H1 (cell line): ENCODE measurements at regions not wholly inside any gene's neighbourhood (a gene's known extent, or its start where the extent isn't known, plus 50 kb on each side); places are given as distances from the start of the nearest gene placed in this dataset.

Experiments used
- EZH2 ChIP-seq: fragments of 200-600 bp; sonication (generic); IDR thresholded peaks from 2 replicates; pipeline ENCODE4 v1.7.1; 2012; ENCODE audit warnings: low read depth, mild to moderate bottlenecking, moderate library complexity, low read length, inconsistent platforms; ENCODE audit not compliant: severe bottlenecking
- GTF2F1 ChIP-seq: IDR thresholded peaks from 2 replicates; pipeline ENCODE4 v1.6.1; 2012; ENCODE audit warnings: low read depth, low read length, improper control_type of control experiment, borderline replicate concordance
- RBBP5 ChIP-seq: IDR thresholded peaks from 2 replicates; pipeline ENCODE4 v1.7.1; 2012; ENCODE audit warnings: low read depth, mild to moderate bottlenecking, inconsistent platforms, low read length, moderate library complexity, borderline replicate concordance
- SP4 ChIP-seq: IDR thresholded peaks from 2 replicates; pipeline ENCODE4 v1.6.1; 2012; ENCODE audit warnings: low read length, inconsistent platforms

DNA sequence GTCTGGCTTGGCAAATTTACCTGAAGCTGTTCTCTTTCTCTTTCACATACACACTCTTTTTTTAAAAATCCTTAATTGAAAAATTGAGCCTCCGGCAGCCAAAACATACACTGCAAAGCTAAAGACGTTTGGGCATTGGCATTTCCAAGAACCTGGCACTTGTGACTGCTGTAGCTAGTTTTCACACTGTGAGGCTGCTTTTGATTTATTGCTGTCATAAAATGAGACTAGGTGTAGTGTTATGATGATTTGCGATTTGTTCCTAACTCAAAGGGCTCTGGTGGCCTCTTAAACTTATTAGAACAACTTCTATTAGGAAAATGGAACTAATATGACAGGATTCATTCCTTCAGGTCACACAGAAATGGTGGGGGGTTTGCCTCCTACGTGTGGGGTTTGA is 377.1 kb upstream of the FAR2 start (continued):
- no peak for TF ChIP-seq GTF2F1
- TF ChIP-seq SP4 = no peak
- no peak for TF ChIP-seq EZH2
- TF ChIP-seq RBBP5 = no peak
